IMR-90 (cell line): ENCODE measurements at regions not wholly inside any gene's neighbourhood (a gene's known extent, or its start where the extent isn't known, plus 50 kb on each side); places are given as distances from the start of the nearest gene placed in this dataset.

ENCODE experiments used
- CHD1 ChIP-seq: IDR thresholded peaks from 2 replicates; pipeline ENCODE4 v1.6.1; 2012; ENCODE audit warnings: low read depth, low read length, improper control_type of control experiment
- FOS ChIP-seq: fragments of 150-350 bp; IDR thresholded peaks from 2 replicates; pipeline ENCODE4 v1.6.1; 2016; ENCODE audit warnings: low read depth, low read length
- MAZ ChIP-seq: IDR thresholded peaks from 2 replicates; pipeline ENCODE4 v1.6.1; 2012; ENCODE audit warnings: low read depth, mild to moderate bottlenecking, low read length, improper control_type of control experiment, moderate library complexity, borderline replicate concordance
- POLR2A ChIP-seq: IDR thresholded peaks from 2 replicates; pipeline ENCODE4 v1.6.1; 2012; ENCODE audit warnings: mild to moderate bottlenecking, low read depth, low read length
- RCOR1 ChIP-seq: IDR thresholded peaks from 2 replicates; pipeline ENCODE4 v1.6.1; 2012; ENCODE audit warnings: mild to moderate bottlenecking, low read length, improper control_type of control experiment; ENCODE audit not compliant: insufficient replicate concordance
- RFX5 ChIP-seq: IDR thresholded peaks from 2 replicates; pipeline ENCODE4 v1.8.0; 2012; ENCODE audit warnings: low read depth, mild to moderate bottlenecking, low read length, moderate library complexity
- TF ChIP-seq, protein P1 (sequence below): conservative IDR thresholded peaks from 2 replicates; pipeline ENCODE4 v1.5.1; 2012; ENCODE audit warnings: mild to moderate bottlenecking, low read depth, low read length, improper control_type of control experiment

GRCh38 chr10:4525103-4525502 lies 300.9 kb upstream of the AKR1E2 start:
- TF ChIP-seq, protein P1, sequence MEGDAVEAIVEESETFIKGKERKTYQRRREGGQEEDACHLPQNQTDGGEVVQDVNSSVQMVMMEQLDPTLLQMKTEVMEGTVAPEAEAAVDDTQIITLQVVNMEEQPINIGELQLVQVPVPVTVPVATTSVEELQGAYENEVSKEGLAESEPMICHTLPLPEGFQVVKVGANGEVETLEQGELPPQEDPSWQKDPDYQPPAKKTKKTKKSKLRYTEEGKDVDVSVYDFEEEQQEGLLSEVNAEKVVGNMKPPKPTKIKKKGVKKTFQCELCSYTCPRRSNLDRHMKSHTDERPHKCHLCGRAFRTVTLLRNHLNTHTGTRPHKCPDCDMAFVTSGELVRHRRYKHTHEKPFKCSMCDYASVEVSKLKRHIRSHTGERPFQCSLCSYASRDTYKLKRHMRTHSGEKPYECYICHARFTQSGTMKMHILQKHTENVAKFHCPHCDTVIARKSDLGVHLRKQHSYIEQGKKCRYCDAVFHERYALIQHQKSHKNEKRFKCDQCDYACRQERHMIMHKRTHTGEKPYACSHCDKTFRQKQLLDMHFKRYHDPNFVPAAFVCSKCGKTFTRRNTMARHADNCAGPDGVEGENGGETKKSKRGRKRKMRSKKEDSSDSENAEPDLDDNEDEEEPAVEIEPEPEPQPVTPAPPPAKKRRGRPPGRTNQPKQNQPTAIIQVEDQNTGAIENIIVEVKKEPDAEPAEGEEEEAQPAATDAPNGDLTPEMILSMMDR, result no peak
- TF ChIP-seq POLR2A (no peak), RFX5 (no peak), MAZ (no peak), RCOR1 (no peak), CHD1 (no peak), FOS (no peak)
